Ovary (tissue), 7 donors: ENCODE measurements at regions not wholly inside any gene's neighbourhood (a gene's known extent, or its start where the extent isn't known, plus 50 kb on each side); places are given as distances from the start of the nearest gene placed in this dataset.

ENCODE experiments used
- DNase-seq, 5 donors: peaks; one replicate each; pipeline ENCODE4 v3.0.0-alpha.2; 2019 to 2020
- H3K27ac ChIP-seq, 2 donors: fragments of 200-600 bp; one replicate each; pipeline versions ENCODE4 v1.5.1 to v1.8.0; 2019 to 2022
- H3K27me3 ChIP-seq: fragments of 200-600 bp; one replicate; pipeline ENCODE4 v1.8.0; 2022
- H3K36me3 ChIP-seq: fragments of 200-600 bp; sonication (generic); one replicate; pipeline ENCODE4 v1.5.1; 2019
- H3K4me1 ChIP-seq: one replicate; pipeline ENCODE4 v1.8.1; 2013; ENCODE audit warnings: mild to moderate bottlenecking, moderate library complexity; ENCODE audit not compliant: insufficient read depth
- H3K4me3 ChIP-seq: fragments of 200-600 bp; sonication (generic); one replicate; pipeline ENCODE4 v1.5.1; 2017
- H3K9me3 ChIP-seq, 2 donors: fragments of 200-600 bp in 1 of 2; sonication (generic) in 1 of 2; one replicate each; pipeline versions ENCODE4 v1.5.1 to v1.8.1; 2013 to 2019; ENCODE audit warnings: mild to moderate bottlenecking in 1 of 2, moderate library complexity in 1 of 2
- CTCF ChIP-seq, 3 donors: fragments of 450-650 bp in 2 of 3; fragments of 200-600 bp in 1 of 3; IDR thresholded peaks; one replicate each; pipeline versions ENCODE4 v1.5.1 to v1.8.0; 2016 to 2022; ENCODE audit warnings: antibody characterized with exemption in 3 of 3, mild to moderate bottlenecking in 1 of 3
- EP300 ChIP-seq: sonication (generic); formaldehyde crosslinking; IDR thresholded peaks from one replicate; pipeline ENCODE4 v1.6.1; 2017; ENCODE audit warnings: antibody characterized with exemption
- POLR2A ChIP-seq: fragments of 450-650 bp; IDR thresholded peaks from one replicate; pipeline ENCODE4 v1.6.1; 2017; ENCODE audit warnings: antibody characterized with exemption, mild to moderate bottlenecking, moderate library complexity
- WGBS, 3 donors: extraction: QIAGEN DNeasy Blood & Tissue Kit in 1 of 3; methylation state at CpG; one replicate each; pipeline versions ENCODE4 v1.1.5 to v1.1.7; 2013 to 2017; 5-methylcytosine and 5-hydroxymethylcytosine counted together
- intact Hi-C, 4 donors: fragments of 100-400 bp; cut with DNase I; formaldehyde crosslinking; loops; one replicate each; pipeline versions ENCODE4 v1.11.0 to v1.15.1; 2022 to 2023
- donor health status: DM: no; HTN: no; CAD: no; lungs with moderate emphysema.
- donor health status: DM: no; HTN: no; CAD: no.
- donor health status: Bipolar disorder and iron deficiency.
- donor health status: DM: no; HTN: no; CAD: no.
- donor health status: DM: yes; HTN: yes; CAD: no.

GRCh38 chr7:34298492-34299013 lies 359.5 kb upstream of the NPSR1 start:
- Histone ChIP-seq H3K27ac (no peak overlapping the region), H3K27me3 (no peaks in the 10 kb centered on the region), H3K36me3 (no peaks in the 10 kb centered on the region), H3K4me1 (no peaks in the 10 kb centered on the region), H3K4me3 (no peak overlapping the region), H3K9me3 (no peaks in the 10 kb centered on the region)
- WGBS, 3 donors, result 66 to 72% (median 69%) methylated on average over 4 of the region's 4 CpGs
- no peak for TF ChIP-seq CTCF (IDR thresholded peaks at IDR 0.05)
- no peak for TF ChIP-seq EP300
- no peak for TF ChIP-seq POLR2A
- no peak for DNase-seq
- intact Hi-C loops, result no loop called here

GRCh38 chr7:34299066-34299465 lies 359.0 kb upstream of the NPSR1 start:
- Histone ChIP-seq H3K27me3 (no peaks in the 10 kb centered on the region), H3K4me3 (no peak overlapping the region), H3K9me3 (no peaks in the 10 kb centered on the region), H3K4me1 (no peaks in the 10 kb centered on the region), H3K27ac (no peak overlapping the region), H3K36me3 (no peaks in the 10 kb centered on the region)
- WGBS, 3 donors, result 86 to 89% (median 86%) methylated on average over 4 of the region's 4 CpGs
- no peak for DNase-seq
- TF ChIP-seq CTCF (IDR thresholded peaks at IDR 0.05) (no peak), EP300 (no peak), POLR2A (no peak)
- intact Hi-C loops, result no loop called here

GRCh38 chr7:34307540-34307939 lies 350.5 kb upstream of the NPSR1 start:
- intact Hi-C loops, result no loop called here
- WGBS, 3 donors, result 74 to 80% (median 76%) methylated on average over 1 of the region's 1 CpG
- TF ChIP-seq CTCF (IDR thresholded peaks at IDR 0.05) (no peak), POLR2A (no peak), EP300 (no peak)
- Histone ChIP-seq H3K9me3 (no peaks in the 10 kb centered on the region), H3K27ac (no peak overlapping the region), H3K36me3 (no peaks in the 10 kb centered on the region), H3K4me3 (no peak overlapping the region), H3K4me1 (no peaks in the 10 kb centered on the region), H3K27me3 (no peaks in the 10 kb centered on the region)
- DNase-seq, result no peak

GRCh38 chr7:34308595-34308994 lies 349.4 kb upstream of the NPSR1 start:
- H3K27me3 ChIP-seq, result no peaks in the 10 kb centered on the region
- 94 to 96% (median 95%) methylated on average over 8 of the region's 8 CpGs for WGBS, 3 donors

More at GRCh38 chr7:34308595-34308994, 349.4 kb upstream of the NPSR1 start:
- H3K27ac ChIP-seq, result no peak overlapping the region
- TF ChIP-seq POLR2A (no peak), EP300 (no peak), CTCF (IDR thresholded peaks at IDR 0.05) (no peak)
- no peaks in the 10 kb centered on the region for H3K36me3 ChIP-seq
- DNase-seq, result no peak
- no peaks in the 10 kb centered on the region for H3K9me3 ChIP-seq
- intact Hi-C loops, result no loop called here
- no peak overlapping the region for H3K4me3 ChIP-seq
- no peaks in the 10 kb centered on the region for H3K4me1 ChIP-seq
